ENCODE measurements at regions not wholly inside any gene's neighbourhood (a gene's known extent, or its start where the extent isn't known, plus 50 kb on each side); places are given as distances from the start of the nearest gene placed in this dataset.

DNA sequence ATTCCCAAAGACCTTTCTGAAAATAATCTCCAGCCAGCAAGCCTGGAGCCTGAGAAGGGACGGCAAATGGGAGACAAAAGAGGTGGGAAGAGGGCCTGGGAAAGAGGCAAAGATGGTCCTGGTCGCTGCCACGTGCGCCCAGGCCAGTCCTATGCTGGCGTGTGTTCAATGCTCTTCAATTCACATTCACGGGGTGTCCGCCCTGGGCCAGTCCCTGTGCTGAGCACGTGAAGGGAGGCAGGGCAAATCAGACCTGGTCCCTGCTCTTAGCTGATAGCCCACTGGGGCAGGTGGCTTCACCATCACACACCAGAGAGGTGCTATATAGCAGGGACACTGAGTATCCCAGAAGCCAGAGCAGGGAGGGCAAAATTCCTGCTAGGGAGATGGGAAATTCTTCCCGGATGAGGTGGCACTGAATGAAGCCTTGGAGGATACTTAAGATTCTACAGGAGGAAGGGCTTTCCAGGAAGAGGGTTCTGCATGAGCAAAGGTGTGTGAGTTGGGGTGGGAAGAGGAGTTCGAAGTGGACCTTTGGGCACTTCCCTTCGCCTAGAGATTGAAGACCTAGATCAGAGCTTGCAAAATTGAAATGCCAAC is 148.2 kb downstream of the CHST1 start:
- Histone ChIP-seq H4K20me1 (ENCODE audit: insufficient read depth, low read length) (no peaks in the 10 kb centered on the region), H3K79me2 (ENCODE audit: low read length) (no peaks in the 10 kb centered on the region), H3K27ac (ENCODE audit: low read length) (no peak overlapping the region), H3K9me3 (ENCODE audit: insufficient read depth, low read length) (no peaks in the 10 kb centered on the region), H3K4me3 (ENCODE audit: low read length) (no peak overlapping the region), H3K27me3 (ENCODE audit: low read depth, low read length) (peaks cover 8% of the 10 kb centered on the region; the same call in 1 of the 2 replicates), H2AFZ (ENCODE audit: low read depth, low read length) (no peak overlapping the region), H3K4me1 (ENCODE audit: low read length) (no peaks in the 10 kb centered on the region), H3K9ac (ENCODE audit: low read length) (no peak overlapping the region), H3K4me2 (ENCODE audit: low read length) (no peak overlapping the region), H3K36me3 (replicated peaks; ENCODE audit: low read depth, low read length) (no peaks in the 10 kb centered on the region)
- TF ChIP-seq, protein P1, sequence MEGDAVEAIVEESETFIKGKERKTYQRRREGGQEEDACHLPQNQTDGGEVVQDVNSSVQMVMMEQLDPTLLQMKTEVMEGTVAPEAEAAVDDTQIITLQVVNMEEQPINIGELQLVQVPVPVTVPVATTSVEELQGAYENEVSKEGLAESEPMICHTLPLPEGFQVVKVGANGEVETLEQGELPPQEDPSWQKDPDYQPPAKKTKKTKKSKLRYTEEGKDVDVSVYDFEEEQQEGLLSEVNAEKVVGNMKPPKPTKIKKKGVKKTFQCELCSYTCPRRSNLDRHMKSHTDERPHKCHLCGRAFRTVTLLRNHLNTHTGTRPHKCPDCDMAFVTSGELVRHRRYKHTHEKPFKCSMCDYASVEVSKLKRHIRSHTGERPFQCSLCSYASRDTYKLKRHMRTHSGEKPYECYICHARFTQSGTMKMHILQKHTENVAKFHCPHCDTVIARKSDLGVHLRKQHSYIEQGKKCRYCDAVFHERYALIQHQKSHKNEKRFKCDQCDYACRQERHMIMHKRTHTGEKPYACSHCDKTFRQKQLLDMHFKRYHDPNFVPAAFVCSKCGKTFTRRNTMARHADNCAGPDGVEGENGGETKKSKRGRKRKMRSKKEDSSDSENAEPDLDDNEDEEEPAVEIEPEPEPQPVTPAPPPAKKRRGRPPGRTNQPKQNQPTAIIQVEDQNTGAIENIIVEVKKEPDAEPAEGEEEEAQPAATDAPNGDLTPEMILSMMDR (IDR thresholded peaks at IDR 0.05; ENCODE audit: low read depth, low read length), result no peak
- TF ChIP-seq EZH2phosphoT487 (IDR thresholded peaks at IDR 0.05; ENCODE audit: low read depth), result no peak

DNA sequence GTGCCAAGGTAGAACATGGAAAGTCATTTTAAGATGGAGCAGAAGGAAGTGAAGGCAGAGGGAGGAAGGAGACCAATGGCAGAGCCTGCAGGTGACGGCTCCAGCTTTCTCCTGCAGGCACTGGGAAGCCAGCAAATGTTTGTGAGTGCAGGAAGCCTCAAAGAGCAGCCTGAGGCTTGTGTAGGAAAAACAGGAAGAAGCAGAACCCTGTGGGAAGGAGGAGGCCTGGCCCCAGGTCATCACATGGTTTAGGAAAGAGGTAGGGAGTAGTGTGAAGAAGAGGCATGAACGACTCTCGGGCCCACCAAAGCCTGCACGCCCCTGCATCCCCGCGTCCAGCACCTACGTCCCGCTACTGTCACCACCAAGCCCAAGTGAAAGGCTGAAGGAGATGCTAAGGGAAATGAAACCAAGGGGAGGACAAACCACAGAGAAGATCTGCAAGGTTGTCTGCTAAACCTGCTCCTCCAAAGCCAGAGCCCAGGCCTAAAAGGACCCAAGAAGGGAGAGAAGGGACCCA is 151.5 kb downstream of the CHST1 start:
- H2AFZ ChIP-seq (ENCODE audit: low read depth, low read length), result no peak overlapping the region
- H3K36me3 ChIP-seq (replicated peaks; ENCODE audit: low read depth, low read length), result no peaks in the 10 kb centered on the region
- no peaks in the 10 kb centered on the region for H4K20me1 ChIP-seq (ENCODE audit: insufficient read depth, low read length)
- no peak overlapping the region for H3K4me2 ChIP-seq (ENCODE audit: low read length)
- no peaks in the 10 kb centered on the region for H3K9me3 ChIP-seq (ENCODE audit: insufficient read depth, low read length)
- no peaks in the 10 kb centered on the region for H3K4me1 ChIP-seq (ENCODE audit: low read length)
- TF ChIP-seq, protein P1 (IDR thresholded peaks at IDR 0.05; ENCODE audit: low read depth, low read length), result no peak
- TF ChIP-seq EZH2phosphoT487 (IDR thresholded peaks at IDR 0.05; ENCODE audit: low read depth), result no peak
- no peak overlapping the region for H3K4me3 ChIP-seq (ENCODE audit: low read length)
- H3K9ac ChIP-seq (ENCODE audit: low read length), result no peak overlapping the region
- H3K27ac ChIP-seq (ENCODE audit: low read length), result no peak overlapping the region
- no peaks in the 10 kb centered on the region for H3K79me2 ChIP-seq (ENCODE audit: low read length)
- H3K27me3 ChIP-seq (ENCODE audit: low read depth, low read length), result peaks cover 17% of the 10 kb centered on the region

DNA sequence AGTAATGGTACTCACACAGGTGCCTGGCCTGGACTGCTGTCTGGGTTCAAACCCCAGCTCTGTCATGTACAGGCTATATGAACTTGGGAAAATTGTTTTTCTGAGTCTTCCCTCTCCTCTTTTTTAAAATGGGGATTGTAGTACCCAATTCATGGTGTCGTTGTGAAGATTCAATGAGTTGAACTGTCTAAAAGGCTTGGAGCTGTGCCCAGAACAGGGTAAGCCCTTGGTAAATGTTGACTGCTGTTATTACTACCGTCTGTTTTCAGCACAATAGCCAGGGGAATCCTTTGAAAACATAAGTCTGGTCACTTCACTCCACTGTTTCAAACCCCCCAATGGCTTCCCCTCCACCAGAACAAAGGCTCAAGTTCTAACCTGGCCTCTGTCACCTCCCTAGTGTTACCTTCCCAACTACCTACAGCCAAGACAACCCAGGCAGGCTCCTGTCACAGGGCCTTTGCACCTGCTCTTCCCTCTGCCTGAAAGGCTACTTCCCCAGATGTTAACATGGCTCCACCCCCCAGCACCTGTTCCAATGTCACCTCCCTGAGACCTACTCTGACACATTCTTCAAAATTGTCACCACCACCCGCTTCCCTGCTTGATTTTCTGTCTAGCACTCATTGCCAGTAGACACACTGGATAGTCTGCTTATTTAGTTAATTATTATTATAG is 152.8 kb downstream of the CHST1 start:
- no peak overlapping the region for H3K4me2 ChIP-seq (ENCODE audit: low read length)
- H4K20me1 ChIP-seq (ENCODE audit: insufficient read depth, low read length), result no peaks in the 10 kb centered on the region
- TF ChIP-seq, protein P1 (IDR thresholded peaks at IDR 0.05; ENCODE audit: low read depth, low read length), result no peak
- TF ChIP-seq EZH2phosphoT487 (IDR thresholded peaks at IDR 0.05; ENCODE audit: low read depth), result no peak
- H3K9ac ChIP-seq (ENCODE audit: low read length), result no peak overlapping the region
- H3K27me3 ChIP-seq (ENCODE audit: low read depth, low read length), result peaks cover 22% of the 10 kb centered on the region
- H2AFZ ChIP-seq (ENCODE audit: low read depth, low read length), result no peak overlapping the region
- H3K4me1 ChIP-seq (ENCODE audit: low read length), result no peaks in the 10 kb centered on the region
- no peaks in the 10 kb centered on the region for H3K79me2 ChIP-seq (ENCODE audit: low read length)
- no peak overlapping the region for H3K27ac ChIP-seq (ENCODE audit: low read length)
- no peaks in the 10 kb centered on the region for H3K36me3 ChIP-seq (replicated peaks; ENCODE audit: low read depth, low read length)
- no peaks in the 10 kb centered on the region for H3K9me3 ChIP-seq (ENCODE audit: insufficient read depth, low read length)
- H3K4me3 ChIP-seq (ENCODE audit: low read length), result no peak overlapping the region

DNA sequence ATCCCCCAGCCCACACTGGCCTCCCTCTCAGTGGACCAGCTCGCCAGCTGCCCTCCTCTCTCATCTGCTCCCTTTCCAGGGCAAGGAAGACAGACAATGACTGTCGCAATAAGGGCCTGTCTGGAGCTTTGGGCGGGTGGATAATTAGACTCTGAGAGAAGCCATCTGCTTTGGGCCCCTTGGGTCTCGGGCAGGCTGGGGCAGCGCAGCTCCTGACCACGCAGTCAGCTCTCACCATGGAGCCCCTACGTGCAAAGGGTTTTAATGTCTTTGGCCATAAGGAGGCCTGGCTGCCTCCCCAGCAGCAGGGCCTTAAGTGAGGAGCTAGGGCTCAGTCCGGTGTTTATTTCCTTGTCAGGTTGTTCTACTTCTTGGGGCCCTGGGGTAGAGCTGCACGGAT is 153.9 kb downstream of the CHST1 start:
- Histone ChIP-seq H3K27me3 (ENCODE audit: low read depth, low read length) (peaks cover 22% of the 10 kb centered on the region), H3K9me3 (ENCODE audit: insufficient read depth, low read length) (no peaks in the 10 kb centered on the region), H3K79me2 (ENCODE audit: low read length) (no peaks in the 10 kb centered on the region), H3K36me3 (replicated peaks; ENCODE audit: low read depth, low read length) (no peaks in the 10 kb centered on the region), H3K4me1 (ENCODE audit: low read length) (no peaks in the 10 kb centered on the region), H3K27ac (ENCODE audit: low read length) (no peak overlapping the region), H2AFZ (ENCODE audit: low read depth, low read length) (no peak overlapping the region), H3K9ac (ENCODE audit: low read length) (no peak overlapping the region), H3K4me3 (ENCODE audit: low read length) (no peak overlapping the region), H4K20me1 (ENCODE audit: insufficient read depth, low read length) (no peaks in the 10 kb centered on the region), H3K4me2 (ENCODE audit: low read length) (no peak overlapping the region)
- TF ChIP-seq, protein P1 (IDR thresholded peaks at IDR 0.05; ENCODE audit: low read depth, low read length), result no peak
- TF ChIP-seq EZH2phosphoT487 (IDR thresholded peaks at IDR 0.05; ENCODE audit: low read depth), result no peak

Measured in OCI-LY3 (cell line).